Liver (tissue), 3 donors: ENCODE measurements at regions not wholly inside any gene's neighbourhood (a gene's known extent, or its start where the extent isn't known, plus 50 kb on each side); places are given as distances from the start of the nearest gene placed in this dataset.

ENCODE experiments used
- CTCF ChIP-seq: fragments of 150-350 bp; IDR thresholded peaks from 2 replicates; pipeline ENCODE4 v1.5.1; 2017; ENCODE audit warnings: improper control_type of control experiment, low read depth, low read length; ENCODE audit not compliant: missing input control
- JUND ChIP-seq, 2 donors: IDR thresholded peaks; 2 replicates each; pipeline ENCODE4 v1.6.1; 2016; ENCODE audit warnings: antibody characterized with exemption in 2 of 2
- RXRA ChIP-seq, 2 donors: IDR thresholded peaks; 2 replicates each; pipeline ENCODE4 v1.6.1; 2017 to 2018; ENCODE audit warnings: antibody characterized with exemption in 2 of 2, mild to moderate bottlenecking in 1 of 2
- TAF1 ChIP-seq: conservative IDR thresholded peaks from 2 replicates; pipeline ENCODE4 v1.6.1; 2016; ENCODE audit warnings: antibody characterized with exemption, mild to moderate bottlenecking
- donor health status: healthy.
- donor health status: healthy.

- TF ChIP-seq CTCF (no peak), RXRA (IDR thresholded peaks at IDR 0.05) (no peak), JUND (IDR thresholded peaks at IDR 0.05) (no peak), TAF1 (no peak)
Measured at GRCh38 chr2:51620796-51621195, 588.9 kb upstream of the NRXN1 start.
